Glomerular visceral epithelial cell (primary cell): ENCODE measurements at regions not wholly inside any gene's neighbourhood (a gene's known extent, or its start where the extent isn't known, plus 50 kb on each side); places are given as distances from the start of the nearest gene placed in this dataset.

Source experiments
- DNase-seq: peaks from one replicate; pipeline ENCODE4 v3.0.0-alpha.2; 2016; ENCODE audit errors: extremely low spot score

DNA sequence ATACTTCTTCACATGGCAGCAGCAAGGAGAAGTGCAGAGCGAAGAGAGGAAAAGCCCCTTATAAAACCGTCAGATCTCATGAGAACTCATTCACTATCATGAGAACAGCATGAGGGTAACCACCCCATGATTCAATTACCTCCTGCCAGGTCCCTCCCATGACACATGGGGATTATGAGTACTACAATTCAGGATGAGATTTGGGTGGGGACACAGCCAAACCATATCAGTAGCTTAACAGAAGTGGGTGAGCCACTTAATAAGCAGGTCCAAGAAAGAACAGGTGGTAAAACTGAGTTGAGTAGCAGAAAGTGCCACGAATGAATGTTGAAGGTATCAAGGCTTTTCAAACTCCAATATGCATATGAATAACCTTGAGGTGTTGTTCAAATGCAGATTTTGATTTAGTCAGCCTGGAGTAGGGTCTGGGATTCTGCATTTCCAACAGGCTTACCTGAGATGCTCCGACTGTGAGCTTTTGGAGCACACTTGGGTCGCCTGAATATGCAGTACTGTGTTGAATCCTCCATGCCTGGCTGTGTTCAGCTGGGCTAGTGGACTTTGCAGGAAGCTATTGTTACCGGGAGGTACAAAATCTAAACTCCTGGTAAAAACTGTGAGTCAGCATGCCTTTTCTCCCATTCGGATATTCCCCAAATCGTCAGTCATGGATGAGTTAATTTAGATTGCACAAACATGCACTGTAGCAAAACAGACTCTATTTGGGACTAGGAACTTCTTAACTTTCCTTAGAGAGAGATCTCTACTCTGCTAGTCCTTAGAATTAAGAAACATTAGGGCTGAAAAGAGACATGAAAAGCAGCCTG lies 69.0 kb upstream of the PRKCQ start:
- no peak for DNase-seq

DNA sequence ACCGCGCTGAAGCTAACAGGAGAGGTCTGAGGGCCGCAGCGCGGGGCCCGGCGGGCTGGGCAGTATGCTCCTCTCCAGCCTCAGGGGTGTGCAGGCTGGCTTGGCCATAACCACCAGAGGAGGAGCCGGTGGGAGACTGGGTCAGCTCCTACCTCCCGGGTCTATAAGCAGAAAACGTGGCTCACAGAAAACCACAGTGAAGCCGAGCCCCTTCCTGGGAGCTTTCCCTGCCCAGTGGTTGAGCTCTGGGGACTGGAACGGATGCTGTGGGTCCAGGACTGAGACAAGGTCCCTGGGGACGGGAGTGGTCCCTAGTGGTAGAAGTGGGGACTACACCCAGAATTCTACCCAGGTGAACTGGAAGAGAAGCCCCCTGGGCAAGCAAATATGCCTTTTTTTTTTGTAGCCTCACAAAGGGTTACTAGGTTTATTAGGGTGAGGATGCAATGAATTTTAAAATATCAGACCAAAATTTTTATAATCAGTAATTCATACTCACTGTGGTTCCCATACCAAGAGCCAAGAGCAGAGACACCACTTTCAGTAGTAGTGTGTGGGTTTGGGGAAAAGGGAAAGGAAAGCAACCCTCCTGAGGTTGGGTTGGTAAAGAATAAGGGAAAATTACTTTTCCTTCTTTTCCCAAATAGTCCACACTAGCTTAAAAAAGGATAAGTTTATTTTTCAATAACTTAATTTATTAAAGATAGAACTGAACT lies 67.9 kb upstream of the PRKCQ start:
- DNase-seq, result peak; percentile 39

DNA sequence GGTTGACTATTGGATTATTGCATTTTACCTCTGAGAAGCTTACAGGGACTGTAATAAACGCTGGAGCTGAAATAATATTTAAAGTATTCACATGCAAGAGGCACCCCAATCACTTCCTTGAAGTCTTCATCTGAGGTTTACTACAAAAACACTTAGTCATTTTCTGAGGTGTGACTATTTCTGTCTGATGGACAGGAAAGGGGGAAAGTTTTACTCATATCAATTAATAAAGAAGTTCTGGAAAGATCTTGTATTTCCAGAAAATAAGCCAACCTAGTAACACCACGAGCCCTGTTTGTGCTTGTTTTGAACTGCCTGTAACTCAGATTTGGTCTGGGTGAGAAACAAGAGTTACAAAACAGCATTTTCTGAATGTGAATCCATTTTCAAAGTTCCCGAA lies 63.9 kb upstream of the PRKCQ start:
- no peak for DNase-seq

DNA sequence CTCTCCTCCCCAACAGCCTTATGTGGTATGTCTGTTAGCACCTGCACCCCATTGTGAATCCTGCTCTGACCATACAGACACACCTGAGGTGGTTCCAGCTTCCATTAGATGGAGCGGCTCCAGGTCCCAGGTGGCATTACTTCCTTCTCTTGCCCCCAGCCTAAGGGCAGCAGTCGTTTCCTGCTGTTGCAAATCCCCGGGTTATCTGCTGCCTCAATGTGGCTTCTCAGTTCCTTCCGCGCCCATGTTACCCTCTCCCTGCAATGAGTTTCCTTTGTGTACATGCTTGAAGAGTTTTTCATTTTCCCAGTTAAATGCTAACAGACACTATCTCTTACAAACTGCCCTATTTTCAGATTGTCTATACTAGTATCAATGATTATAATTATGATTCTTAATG lies 62.8 kb upstream of the PRKCQ start:
- DNase-seq, result no peak

DNA sequence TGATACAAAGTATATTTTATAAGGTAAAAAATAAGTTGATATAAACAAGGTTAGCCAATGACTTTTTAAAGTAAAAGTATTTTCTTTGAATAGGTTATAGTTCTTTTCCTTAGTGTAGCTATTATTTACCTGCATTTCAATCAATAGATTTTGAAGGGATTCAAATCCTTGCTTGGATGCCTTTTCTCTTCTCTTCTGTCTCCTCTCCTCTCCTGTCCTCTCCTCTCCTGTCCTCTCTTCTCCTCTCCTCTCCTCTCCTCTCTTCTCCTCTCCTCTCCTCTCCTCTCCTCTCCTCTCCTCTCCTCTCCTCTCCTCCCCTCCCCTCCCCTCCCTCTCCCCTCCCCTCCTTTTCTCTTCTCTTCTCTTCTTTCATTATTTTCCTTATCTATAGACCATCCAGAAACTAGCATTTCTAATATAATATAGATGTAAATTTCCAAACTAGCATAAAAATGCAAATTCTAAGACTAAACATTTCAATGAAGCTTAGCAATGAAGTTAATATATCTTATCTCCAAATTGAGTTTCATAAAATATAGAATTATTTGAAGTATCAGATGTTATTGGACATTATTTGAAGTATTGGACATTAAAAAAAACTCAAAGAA lies 60.5 kb upstream of the PRKCQ start:
- no peak for DNase-seq

DNA sequence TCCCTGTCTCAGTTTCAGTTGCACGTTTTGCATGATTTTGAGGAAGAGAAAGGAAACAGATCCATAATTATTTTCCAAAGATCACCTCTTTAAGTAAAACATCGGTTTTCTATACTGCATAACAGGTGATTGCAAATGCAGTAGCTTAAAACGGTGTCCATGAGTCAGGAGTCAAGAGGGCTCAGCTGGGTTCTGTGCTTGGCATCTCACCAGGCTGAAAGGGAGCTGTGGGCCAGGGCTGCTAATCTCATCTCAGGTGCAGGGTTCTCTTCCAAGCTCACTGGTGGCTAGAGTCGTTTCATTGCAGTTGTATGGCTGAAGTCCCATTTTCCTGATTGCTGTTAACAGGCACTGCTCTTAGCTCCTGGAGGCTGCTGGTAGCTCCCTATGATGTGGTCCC lies 57.0 kb upstream of the PRKCQ start:
- DNase-seq, result no peak

DNA sequence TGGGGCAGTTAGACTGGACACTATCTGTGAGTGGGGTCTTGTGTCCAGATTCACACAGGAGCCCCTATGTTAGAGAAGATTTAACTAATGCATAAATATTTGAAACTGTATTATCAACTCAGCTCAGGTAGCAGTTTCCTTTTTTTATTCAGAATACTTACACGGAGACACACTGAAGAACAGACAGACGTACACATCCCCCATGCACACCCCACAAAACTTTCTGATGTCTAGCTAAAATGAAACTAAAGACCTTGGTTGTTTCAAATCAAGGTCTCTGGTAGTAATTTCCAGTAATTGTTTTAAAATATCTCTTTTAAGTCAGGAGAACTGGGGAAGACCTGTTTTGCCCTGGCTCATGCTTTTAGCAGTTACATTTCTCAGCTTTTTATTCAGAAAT lies 55.7 kb upstream of the PRKCQ start:
- no peak for DNase-seq
